ENCODE measurements at regions not wholly inside any gene's neighbourhood (a gene's known extent, or its start where the extent isn't known, plus 50 kb on each side); places are given as distances from the start of the nearest gene placed in this dataset.

- TF ChIP-seq POLR2A (IDR thresholded peaks at IDR 0.05) (no peak), CTCF (IDR thresholded peaks at IDR 0.05) (no peak)
These were observed 117.1 kb upstream of the KRR1 start for GRCh38 chr12:75628511-75628910.

All from heart left ventricle (tissue), 13 donors.